ENCODE measurements at regions not wholly inside any gene's neighbourhood (a gene's known extent, or its start where the extent isn't known, plus 50 kb on each side); places are given as distances from the start of the nearest gene placed in this dataset.

GRCh38 chr1:223052931-223053330 is 90.1 kb downstream of the TLR5 start:
- no peaks in the 10 kb centered on the region for H3K4me1 Mint-ChIP-seq
- H3K36me3 Mint-ChIP-seq (ENCODE audit: low read depth), result no peaks in the 10 kb centered on the region
- H3K27ac Mint-ChIP-seq, result no peak overlapping the region
- H3K4me3 Mint-ChIP-seq, result no peak overlapping the region
- H3K27me3 Mint-ChIP-seq (ENCODE audit: low read depth), result no peaks in the 10 kb centered on the region
- TF ChIP-seq, protein P1, sequence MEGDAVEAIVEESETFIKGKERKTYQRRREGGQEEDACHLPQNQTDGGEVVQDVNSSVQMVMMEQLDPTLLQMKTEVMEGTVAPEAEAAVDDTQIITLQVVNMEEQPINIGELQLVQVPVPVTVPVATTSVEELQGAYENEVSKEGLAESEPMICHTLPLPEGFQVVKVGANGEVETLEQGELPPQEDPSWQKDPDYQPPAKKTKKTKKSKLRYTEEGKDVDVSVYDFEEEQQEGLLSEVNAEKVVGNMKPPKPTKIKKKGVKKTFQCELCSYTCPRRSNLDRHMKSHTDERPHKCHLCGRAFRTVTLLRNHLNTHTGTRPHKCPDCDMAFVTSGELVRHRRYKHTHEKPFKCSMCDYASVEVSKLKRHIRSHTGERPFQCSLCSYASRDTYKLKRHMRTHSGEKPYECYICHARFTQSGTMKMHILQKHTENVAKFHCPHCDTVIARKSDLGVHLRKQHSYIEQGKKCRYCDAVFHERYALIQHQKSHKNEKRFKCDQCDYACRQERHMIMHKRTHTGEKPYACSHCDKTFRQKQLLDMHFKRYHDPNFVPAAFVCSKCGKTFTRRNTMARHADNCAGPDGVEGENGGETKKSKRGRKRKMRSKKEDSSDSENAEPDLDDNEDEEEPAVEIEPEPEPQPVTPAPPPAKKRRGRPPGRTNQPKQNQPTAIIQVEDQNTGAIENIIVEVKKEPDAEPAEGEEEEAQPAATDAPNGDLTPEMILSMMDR (IDR thresholded peaks at IDR 0.05; ENCODE audit: unreplicated experiment in 3 of 3), result no peak
- no peaks in the 10 kb centered on the region for H3K9me3 Mint-ChIP-seq

DNA sequence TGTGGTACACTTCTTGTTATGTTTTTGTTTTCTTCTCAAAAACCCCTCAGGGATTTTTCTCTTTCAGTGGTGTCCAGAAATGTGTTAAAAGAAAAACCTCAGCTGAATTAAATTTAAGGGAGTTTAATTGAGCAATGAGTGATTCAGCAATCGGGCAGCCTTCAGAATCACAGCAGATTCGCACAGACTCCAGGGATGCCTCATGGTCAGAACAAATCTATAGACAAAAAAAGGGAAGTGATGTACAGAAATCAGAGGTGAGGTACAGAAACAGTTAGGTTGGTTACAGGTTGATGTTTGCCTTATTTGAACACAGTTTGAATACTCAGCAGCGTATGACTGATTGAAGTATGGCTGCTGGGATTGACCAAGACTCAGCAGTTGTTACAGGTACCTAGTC is 86.2 kb downstream of the TLR5 start:
- no peak overlapping the region for H3K4me3 Mint-ChIP-seq
- TF ChIP-seq, protein P1 (IDR thresholded peaks at IDR 0.05; ENCODE audit: unreplicated experiment in 3 of 3), result no peak
- no peaks in the 10 kb centered on the region for H3K36me3 Mint-ChIP-seq (ENCODE audit: low read depth)
- H3K27me3 Mint-ChIP-seq (ENCODE audit: low read depth), result peaks cover 5% of the 10 kb centered on the region
- H3K9me3 Mint-ChIP-seq, result no peaks in the 10 kb centered on the region
- H3K27ac Mint-ChIP-seq, result no peak overlapping the region
- H3K4me1 Mint-ChIP-seq, result no peaks in the 10 kb centered on the region

DNA sequence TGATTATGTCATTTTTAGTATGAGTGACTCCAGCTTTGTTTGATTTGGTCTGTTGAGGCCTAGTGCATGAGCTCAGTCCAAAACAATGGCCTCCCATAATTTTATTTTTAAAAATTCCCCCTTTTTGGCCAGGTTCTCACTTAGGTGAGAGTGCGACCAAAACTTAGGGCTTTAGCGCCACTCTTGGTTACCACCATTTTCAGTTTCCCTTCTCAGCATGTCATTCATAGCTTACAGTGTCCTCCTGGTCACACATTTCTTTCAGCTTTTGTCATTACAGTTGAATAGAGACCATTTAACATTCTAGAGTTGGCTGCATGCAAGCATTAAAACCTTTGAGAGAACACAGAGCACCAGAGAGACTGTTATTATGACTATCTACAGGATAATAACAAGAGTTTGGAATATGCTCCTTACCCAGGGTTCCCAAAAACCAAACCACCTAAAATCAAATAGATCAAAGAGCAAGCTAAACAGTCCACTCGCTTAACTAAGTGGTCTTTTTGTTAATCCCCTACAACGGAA is 85.4 kb downstream of the TLR5 start:
- Mint-ChIP-seq H3K27me3 (ENCODE audit: low read depth) (peaks cover 5% of the 10 kb centered on the region), H3K4me3 (no peak overlapping the region), H3K36me3 (ENCODE audit: low read depth) (no peaks in the 10 kb centered on the region), H3K27ac (no peak overlapping the region), H3K4me1 (no peaks in the 10 kb centered on the region), H3K9me3 (no peaks in the 10 kb centered on the region)
- TF ChIP-seq, protein P1 (IDR thresholded peaks at IDR 0.05; ENCODE audit: unreplicated experiment in 3 of 3), result no peak

All from nephron (organoid).